Skin of body (tissue), 1 donor: ENCODE measurements at regions not wholly inside any gene's neighbourhood (a gene's known extent, or its start where the extent isn't known, plus 50 kb on each side); places are given as distances from the start of the nearest gene placed in this dataset.
"Not testable (repeated sequence)": the region's sequence is repeated elsewhere in the genome, so short reads cannot be mapped to it uniquely, and the experiment has no call there.

Source experiments
- DNase-seq: peaks from one replicate; lab custom pipeline; 2025; lab: John Stamatoyannopoulos, UW

DNA sequence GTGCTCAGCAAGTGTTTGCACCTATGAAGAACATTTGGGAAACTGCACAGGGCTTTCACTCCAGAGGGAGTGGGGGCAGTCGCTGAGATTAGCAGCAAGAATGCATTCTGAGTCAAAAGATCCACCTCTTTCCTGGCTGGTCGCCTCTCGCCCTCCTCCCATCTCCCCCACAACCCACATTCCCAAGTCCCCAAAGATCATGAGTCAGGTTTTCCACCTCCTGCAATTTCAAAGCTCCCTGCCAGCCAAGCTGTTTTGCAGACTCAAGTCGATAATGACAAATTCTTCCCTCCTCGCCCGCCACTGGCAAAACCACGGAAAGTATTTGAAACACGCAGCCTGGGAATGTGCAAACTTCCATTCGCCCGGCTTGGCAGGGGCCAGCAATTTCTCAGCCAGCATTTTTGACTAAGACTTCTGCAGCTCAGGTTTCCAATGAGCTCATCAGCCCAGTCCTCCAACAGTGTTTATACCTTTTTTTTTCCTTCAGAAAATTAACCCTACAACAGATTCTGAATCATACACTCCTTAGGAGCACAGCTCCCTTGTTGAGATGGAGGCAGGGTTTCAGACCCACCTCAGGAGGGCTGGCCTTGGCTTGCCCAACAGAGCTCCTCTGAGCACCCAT is 181.4 kb downstream of the SMAD6 start:
- peak; percentile 100 for DNase-seq

DNA sequence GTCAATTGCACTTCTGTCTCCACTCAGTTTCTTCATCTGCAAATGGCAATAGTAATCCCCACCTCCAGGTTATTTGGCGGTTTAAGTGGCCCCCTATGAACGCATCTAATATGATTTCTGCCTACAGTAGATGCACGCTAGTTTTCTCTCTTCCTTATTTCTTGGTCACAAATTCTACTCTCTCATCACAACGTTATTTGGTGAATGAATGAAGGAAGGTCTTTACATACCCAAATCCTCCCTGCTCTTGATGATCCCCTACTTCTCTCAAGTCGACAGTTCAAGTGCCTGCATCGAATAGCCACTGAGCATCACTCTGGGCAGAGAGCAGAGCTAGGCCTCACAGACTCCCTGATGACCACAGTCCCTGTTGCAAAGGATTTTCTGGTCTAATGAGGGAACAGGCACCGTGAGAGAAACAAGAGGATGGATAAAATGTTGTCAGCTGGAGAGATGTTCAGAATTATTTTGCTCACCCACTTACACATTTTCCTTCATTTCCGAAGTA is 181.2 kb upstream of the SMAD3 start:
- no peak for DNase-seq

DNA sequence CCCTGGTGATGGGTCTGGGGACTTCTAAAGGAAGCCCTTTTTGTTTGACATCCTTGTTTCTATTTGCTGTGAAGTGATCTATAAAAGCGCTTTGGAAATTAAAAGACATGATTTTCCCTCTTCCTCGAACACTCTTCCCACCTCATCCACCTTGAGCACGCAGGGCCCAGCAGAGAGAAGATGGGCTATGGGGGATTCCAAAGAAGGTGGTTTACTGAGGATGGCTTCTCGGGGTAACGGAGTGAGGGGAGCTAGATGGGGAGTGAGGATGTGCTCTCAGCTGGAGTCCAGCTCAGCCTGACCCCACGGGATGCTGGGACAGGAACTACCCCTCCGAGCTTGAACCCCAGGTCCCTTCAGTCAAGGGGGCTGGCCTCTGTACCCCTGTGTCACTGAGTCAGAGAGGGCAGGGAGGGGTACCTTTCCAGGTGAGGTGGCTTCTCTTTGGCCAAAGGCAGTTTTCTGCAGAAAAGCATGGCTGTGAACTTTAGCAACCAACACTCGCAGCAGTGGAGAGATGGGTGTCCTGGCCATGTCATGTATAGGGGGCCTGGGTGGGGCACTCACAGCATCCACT is 180.7 kb upstream of the SMAD3 start:
- DNase-seq: no peak

DNA sequence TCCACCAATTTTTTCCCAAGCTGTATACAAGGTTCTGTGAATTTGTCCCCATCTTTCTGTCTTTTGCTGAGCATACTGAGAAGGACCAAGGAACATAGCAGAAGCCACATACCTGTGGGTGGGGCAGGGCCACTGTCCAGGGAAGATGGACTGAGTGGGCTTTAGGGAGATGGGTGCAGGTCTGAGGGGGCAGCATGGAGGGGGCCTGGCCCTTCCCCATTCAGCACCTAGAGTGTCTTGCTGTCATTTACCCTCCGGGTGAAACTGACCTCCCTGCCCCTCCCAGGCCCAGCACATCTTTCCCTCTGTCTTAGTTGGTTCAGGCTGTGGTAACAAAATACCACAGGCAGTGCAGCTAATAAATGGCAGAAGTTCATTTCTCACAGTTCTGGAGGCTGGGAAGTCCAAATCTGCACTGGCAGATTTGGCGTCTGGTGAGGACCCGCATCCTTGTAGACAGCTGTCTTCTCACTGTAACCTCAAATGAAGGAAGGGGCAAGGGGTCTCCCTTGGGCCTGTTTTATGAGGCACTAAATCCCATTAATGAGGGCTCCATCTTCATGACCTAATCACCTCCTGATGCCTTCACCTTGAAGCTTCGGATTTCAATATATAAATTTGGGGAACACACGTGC is 180.0 kb upstream of the SMAD3 start:
- DNase-seq: no peak

DNA sequence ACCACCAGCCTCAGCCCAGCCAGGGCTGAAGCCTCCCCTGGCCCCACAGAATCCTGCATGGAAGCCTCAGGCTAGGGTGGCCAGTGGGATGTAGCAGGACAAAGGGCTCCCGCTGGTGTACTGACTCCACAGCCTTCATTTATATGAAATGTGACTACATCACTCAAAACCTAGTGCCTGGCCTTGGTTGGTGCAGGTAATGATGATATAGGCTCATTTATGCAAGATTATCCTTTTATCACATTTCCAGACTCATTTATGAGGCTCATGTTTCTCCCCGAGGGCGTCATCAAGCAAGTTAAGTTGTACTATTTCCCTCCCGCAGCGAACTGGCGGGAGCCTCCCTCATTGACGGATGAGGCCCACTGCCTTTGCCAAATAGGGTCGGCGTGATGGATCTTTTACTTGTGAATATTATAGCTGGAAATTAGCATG is 179.1 kb upstream of the SMAD3 start:
- no peak for DNase-seq

DNA sequence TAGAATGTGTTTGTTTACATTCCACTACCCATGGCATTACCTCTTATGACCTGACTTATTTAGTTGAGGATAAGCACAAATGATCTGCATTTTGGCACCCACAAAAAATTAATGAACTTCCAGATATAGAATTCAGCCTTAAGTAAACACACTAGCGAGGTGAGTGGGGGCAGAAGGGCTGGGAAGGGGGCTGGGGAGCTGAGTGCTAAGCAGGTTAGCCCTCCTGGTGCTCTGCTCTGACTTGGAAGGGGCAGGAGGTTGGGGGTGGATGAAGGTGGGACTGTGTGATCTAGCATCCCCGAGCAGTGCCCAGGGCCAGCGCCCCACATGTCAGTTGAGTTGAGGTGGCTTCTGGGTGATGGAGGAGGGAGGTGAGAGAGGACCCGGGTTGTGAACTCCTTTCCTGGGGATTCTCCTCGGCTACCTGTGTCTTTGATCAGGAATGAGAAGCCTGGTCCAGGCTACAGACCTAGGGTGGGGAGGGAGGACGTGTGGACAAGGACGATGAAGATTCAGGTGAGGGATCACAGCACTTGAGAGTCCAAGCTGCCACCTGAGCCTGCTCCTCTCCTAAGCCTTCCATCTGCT is 178.6 kb upstream of the SMAD3 start:
- DNase-seq: no peak

DNA sequence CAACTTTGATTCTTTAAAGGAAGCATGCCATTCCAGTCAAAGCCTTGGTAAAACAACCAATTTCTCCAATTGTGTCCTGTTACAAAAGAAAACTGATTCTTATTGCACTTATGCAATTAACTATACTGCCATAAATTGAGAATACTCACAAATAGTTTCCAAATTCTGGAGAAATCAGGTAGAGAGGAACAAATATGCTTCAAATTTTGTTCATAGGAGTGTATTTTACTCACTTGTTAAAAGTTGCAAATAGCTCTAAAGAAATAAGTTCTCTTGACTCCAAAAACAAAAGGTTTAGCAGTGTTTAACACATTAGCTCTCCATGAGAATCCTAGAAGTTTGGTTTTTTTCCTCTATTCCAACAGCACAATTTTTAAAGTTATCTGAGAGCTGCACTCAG is 176.1 kb upstream of the SMAD3 start:
- DNase-seq: not testable (repeated sequence)

DNA sequence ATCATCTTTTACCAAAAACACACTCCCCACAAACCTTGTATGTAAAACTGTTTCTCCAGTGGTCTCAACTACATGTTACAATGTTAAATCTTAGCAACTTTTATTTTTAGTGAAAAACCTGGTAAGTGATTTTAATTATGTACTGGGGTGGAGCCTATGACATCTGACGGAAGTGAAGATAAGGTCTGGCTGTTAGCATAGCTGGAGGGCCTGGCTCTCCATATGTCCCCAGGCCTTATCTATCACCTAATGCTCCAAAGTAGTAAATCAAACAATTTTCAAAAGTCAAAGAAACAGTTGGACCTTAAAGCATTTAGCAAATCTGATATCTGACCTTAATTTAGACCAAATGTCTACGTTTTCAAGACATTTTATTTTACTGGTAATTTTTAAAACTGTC is 173.6 kb upstream of the SMAD3 start:
- no peak for DNase-seq

DNA sequence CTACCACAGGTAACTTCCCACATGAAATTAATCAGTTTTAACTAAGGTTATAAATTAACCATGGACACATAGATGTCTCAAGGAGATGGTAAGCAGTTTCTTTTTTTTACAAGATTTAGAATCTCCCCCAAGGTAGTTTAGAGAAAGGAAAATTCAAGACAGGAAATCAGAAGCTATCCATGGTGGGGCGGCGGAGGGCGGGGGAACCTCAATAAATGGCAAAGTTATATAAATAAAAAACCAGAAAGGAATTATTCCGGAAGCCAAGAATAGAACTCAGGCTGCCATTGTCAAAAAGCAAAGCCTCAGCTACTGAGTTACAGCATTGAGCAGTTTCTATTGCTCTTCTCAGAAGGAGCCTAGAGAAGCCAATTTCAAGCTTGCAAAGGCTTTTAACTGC is 172.1 kb upstream of the SMAD3 start:
- DNase-seq: no peak

DNA sequence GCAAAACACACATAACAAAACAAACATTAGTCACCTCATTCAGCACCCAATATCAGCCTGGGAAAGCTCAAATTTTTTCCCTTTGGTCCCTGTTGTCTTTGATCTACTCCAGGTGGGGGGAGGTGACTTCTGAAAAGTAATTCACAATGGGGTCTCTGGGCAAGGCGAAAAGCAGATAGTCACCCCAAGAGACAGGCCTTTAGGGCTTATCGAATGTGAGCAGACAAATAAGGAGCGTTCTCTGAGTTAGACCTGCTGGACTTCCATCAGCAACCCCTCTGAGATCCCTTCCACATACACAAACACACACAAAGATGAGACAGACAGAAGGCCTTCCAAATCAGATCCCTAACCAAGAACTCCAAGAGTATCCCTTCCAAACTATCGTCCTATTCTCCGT is 171.0 kb upstream of the SMAD3 start:
- no peak for DNase-seq

DNA sequence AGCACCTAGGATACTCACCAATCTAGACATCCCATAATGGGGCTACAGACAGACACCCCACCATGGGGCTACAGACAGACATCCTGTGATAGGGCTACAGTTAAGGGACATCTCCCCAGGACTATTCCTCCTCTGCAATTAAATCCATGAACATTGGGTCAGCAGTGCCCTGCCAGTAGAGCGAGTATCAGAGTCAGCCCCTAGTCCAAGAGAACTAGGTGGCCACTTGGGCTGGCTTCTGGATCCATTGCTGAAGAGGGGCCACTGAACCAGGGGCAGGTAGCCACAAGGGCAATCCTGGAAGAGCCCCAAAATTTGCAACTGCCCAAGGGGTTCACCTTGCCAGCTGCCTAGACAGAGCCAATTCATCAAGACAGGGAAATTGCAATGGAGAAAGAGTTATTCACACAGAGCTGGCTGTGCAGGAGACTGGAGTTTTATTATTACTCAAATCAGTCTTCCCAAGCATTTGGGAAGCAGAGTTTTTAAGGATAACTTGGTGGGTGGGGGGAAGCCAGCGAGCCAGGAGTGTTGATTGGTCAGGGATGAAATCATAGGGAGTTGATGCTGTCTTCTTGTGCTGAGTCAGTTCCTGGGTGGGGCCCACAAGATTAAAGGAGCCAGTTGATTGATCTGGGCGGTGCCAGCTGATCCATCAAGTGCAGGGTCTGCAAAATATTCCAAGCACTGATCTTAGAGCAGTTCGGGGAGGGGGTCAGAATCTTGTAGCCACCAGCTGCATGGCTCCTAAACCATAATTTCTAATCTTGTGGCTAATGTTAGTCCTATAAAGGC is 170.2 kb upstream of the SMAD3 start:
- no peak for DNase-seq

DNA sequence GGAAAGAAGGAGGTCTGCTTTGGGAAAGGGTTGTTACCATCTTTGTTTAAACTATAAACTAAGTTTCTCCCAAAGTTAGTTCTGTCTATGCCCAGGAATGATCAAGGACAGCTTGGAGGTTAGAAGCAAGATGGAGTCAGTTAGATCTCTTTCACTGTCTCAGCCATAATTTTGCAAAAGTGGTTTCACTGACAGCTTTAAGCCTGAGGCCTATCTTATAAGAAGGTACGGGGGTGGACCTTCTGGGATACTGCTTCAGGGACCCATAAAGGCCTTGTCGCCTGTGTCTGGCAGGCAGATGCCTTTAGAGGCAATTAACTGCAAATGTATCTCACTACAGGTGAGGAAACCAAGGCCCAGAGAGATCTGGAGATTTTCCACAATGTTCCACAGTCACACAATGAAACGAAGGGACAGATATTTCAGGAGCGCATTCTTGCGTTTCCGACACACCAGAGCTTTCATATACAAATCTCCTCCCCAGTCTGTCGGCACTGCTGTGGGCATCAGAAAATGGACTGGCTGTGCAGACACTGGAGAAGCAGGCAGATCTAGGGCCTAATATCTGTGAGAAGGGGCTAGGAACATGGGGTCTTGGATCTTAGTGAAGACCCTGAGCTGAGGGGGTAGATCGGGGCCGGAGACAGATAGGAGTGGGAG is 169.5 kb upstream of the SMAD3 start:
- DNase-seq: no peak

DNA sequence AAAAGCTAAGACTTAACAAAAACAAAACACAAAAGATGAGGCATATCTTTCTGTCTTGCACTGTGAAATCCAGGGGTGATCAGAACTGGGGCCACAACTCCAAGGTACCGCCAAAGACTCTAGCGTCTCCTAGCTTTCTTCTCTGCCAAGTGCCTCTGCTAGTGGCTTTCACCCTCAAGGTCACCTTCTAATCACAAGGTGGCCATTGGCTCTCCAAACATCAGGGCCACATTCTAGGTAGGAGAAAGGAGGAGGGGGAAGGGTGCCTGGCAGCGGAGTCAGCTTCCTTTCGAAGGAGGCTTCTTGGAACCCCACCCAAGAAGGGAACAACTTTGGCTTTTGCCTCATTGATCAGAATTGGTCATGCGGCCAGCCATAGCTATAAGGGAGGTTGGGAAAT is 168.8 kb upstream of the SMAD3 start:
- DNase-seq: no peak

DNA sequence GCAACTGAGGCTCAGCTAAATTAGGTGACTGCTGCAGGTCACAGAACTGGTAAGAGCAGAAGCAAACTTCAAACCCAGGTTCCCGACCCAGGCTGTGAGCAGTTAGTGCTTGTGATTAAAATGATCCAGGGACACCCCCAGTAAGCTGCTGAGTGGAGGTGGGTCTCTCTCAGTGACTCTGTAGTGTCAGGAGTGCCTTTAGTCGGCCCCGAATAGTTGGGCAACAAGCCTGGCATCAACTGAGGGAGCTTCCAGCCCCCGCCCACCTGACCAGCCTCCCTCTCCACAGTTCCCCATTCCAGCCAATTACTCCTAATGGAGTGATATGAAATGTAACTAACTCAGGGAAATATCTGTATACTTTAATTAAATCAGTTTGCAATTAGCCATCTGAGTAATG is 168.0 kb upstream of the SMAD3 start:
- no peak for DNase-seq

DNA sequence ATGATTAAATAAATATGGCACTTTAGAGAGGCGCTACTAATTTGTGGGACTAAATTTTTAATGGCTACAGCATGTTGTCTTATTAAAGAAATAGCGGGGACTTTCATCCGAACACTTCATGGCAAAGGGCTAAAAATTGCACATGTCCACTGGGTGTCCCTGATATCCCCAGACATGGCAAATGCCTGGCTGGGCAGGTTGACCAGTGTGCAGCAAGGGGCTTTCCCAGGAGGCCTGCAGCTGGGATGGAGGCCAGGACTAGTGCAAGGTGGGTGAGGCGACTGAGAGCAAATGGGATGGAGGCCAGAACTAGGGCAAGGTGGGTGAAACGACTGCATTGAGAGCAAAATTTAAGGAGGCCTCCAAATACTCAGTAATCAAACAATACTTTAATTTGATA is 167.4 kb upstream of the SMAD3 start:
- no peak for DNase-seq

DNA sequence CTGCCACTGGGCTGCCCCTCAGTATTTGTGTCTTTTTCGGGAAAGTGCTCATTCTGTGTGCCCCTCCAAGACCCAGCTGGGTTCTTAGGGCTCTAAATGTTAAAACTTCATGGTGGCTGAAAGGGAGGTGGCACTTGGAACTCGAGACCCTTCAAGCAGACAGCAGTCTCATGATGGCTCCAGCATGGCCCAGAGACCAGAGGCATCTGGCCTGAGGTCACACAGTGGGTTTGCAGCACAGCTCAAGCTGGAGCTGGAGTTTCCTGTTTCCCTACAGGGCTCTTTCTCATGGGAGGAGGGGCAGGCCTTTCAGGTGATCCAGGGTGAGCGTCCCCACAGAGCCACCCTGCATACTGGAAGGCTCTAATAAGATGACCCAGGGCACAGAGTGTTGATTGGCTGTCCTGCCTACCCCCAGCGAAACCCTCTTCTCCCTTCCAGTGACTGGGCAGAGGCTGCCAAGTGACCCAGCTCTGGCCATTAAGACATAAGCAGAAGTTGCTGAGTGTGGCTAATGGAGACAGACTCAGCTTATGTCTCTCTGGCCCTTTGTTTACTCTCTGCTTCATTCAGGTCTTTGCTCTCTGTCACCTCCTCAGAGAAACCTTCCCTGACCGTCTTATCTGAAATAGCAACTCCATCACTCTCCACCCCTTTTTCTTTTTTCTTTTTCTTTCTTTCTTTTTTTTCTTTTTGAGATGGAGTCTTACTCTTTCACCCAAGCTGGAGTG is 166.6 kb upstream of the SMAD3 start:
- no peak for DNase-seq

DNA sequence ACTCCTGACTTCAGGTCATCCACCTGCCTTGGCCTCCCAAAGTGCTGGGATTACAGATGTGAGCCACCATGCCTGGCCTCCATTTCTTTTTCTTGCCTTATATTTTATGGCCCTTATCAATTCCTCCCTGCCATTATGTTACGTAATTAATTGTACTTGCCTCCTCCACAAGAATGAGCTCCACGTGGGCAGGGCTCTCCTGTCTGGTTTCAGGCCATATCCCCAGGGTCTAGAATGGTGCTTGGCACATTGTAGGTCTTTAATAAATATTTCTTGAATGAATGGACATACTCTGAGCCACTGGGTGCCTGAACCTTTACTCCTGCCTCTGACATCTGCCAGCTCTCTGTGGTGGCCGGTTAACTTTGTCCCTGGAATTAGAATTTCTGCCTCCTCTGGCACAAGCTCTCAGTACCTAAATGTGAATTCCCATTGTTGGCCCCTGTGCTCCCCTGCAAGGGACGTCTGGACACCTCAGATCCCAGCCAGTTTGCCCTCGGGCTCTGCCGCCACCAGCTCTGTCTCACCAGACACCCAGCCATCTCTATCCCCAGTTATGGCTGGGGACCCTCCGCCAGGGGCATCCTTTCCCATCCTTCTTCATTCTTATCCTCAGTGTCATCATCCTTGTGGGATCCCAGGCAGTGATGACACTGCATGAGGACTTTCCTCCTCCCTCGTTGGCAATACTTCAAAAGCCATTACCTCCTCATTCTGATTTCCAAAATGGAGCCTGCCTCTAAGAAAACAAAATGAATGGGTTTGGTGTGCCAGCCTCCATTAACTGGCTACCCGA is 165.6 kb upstream of the SMAD3 start:
- DNase-seq: no peak

DNA sequence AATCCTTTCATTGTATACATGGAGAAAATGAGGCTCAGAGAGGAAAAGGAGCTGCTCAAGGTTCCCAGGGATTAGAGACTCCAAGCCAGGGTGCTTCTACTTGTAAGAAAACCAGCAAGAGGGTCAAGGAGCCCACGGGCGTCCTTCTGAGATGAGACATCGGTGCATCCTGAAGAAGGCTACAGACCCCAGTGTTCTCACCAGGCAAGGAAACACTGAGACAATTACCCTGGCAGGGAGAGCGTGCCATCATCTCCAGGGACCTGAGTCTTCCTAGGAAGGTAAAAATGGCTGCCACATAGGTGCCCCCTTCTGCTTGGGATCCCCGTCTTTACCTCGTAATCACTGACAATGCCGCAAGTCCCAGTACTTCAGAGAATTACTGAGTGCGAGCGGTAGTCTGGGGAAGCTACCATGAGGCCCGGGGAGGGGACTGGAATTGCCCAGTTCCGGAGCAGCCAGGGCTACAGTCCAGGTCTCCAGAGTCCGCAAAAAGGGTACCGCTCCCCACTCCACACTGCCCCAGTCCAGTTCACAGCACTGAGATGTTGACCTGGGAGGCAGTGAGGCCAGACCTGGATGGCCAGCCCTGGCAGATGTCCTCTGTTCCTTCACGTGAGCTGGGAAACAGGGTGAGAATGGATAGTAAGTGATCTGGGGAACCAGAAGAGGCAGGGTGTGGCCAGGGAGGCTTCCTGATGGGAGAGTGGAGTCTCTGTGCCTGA is 164.7 kb upstream of the SMAD3 start:
- DNase-seq: no peak
